DMS 273 (cell line): ENCODE measurements at regions not wholly inside any gene's neighbourhood (a gene's known extent, or its start where the extent isn't known, plus 50 kb on each side); places are given as distances from the start of the nearest gene placed in this dataset.
A peak's percentile ranks its signal among the peaks of the same experiment; 100 is the strongest.

ENCODE experiments used
- DNase-seq: peaks from one replicate; lab custom pipeline; 2025; ENCODE audit not compliant: unreplicated experiment; lab: John Stamatoyannopoulos, UW

DNA sequence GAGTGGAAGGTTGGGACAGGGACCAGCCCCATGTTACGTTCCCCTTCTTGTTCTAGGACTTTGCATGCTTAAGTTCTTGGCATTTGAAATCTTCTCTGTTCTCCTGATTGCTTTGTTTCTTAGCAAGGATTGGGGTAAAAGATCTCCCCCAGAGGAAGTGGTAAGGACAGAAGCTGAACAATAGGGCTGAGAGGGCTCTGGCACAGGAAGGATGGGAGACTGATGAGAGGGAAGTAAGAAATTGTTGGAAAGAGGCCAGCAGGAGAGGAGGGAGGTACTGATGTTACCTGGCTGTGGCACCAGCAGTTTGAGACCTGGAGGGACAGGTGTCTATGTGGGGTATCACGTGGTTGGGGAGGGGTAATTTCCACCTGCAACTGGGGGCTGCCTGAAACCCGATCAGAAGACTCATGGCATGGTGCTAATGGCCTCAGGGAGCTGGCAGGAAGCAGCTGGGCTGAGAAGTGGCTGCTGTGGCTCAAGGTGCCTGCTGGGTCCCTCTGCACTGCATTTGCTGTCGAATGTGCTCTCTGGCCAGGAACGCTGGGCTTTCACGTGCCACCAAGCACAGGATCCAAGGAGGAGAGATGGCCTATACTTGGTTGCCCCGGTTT, 108.4 kb downstream of the LSM3 start:
- DNase-seq: no peak

DNA sequence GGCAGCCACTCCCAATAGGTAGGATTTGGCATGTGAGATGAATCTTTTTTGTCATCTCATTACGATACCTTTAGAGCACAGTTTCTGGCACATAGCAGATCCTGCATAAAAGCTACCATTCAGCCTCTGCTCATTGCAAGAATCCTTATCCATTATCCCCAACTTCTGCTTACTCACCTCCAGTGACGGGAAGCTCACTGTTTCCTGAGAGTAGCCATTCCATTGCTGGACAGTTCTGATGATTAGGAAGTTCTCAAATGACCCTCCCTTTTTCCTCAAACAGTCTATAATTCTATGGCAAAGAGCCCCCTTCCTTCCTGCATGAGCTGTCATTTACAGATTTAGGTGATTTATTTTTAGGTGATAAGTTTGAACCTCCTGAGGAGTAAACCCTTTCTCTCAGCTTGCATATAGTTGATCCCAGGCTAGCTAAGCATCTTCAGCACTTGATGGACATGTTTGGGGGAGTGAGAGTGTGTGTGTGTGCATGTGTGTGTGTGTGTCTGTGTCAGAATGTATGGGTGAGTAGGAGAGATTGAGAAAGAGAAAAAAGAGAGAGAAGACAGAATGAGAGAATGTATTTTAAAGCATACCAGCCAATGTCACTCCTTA, 109.7 kb downstream of the LSM3 start:
- no peak for DNase-seq

DNA sequence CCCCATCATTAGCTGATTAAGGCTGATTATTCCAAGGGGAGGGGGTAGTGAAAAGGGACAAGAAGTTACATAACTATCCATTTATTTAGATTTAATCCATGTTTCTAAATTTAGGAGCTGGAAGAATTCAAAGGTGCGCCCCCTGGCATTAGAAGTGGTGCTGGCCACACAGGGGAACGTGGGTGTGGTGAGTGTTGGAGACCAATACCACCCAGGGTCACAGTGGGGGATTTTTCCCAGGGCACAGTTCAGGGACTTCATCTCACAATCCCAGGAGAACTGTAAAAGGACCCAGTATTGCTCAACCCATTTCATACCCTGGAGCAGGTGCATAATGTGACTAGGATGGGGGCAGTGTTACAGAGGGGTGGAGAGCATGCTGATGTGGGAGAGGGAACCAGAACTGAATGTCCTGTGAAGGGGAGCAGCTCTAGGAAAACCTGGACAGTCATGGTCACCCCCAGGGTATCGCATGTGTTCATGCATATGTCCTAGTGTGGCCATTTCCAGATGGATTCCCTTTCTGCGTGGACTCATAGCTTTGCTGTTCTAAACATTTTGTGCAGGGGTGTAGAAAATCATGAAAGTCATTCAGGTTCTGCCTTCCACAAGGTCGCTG, 110.3 kb downstream of the LSM3 start:
- no peak for DNase-seq

DNA sequence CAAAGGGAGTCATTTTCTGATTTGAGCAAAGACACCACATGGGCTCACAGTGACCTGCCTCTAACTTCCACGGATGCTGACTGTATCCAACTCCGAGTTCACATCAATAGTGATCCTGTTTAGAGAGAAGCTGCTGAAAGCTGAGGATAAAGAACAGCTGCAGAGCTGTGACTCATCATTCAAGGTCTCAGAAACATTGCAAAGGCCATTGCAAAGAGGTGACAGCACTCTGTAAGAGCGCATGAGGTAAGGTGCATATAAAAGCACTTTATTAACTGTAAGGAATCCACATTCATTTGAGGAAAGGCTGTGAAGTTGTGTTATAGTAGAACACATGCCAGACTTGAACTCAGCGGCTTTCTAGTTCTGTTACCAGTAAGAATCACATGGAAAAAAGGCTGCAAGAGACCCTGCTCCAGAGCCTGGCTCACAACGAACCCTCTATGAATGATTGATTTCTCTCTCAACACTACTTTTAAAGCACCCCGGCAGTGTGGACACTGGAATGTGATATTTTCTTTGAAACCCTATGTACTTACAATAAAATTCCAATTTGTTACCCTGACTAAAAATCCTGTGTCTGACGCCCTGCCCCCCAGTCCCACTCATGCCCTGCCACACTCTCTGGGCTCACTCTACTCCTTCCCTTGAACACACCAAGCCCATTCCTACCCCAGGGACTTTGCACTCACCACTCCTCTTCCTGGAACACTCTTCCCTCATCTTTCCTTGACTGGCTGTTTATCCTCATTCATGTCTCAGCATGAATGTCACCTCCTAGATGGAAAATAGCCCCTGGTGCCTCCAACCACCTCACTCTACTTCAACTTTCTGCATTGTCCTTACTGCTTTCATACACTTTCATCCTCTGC, 111.2 kb downstream of the LSM3 start:
- peak; percentile 57 for DNase-seq

DNA sequence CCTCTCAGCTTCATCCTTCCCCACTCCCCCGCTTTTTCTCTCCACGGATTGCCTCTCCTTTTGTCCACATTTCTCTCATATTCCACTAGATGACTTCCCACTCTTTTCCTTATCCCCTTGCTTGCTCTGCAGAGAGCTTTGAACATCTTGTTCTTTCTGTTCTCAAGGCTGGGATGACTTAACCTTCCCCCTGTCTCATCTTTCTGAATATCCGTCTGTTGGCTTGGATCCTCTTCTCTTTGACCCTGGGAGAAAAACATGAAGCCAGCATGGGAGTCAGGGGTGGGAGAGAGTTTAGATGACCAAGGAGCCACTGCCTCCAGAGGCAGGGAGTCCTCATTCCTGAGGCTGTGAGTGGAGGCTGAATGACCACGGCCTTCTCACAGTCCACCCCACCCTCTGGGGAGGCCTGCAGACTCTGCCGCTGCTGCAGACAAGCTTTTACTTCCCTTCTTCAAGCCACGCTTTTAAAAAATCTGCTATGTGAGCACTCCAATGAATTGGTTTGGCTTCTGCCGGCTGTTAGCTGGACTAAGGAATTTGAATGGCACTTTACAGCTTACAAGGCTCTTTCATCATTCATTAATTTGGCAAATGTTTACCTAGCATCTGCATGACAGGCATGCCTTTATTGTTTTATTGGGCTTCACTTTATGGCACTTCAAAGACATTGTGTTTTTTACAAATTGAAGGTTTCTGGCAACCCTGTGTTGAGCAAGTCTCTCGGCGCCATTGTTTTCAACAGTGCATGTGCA, 111.6 kb upstream of the SLC6A6 start:
- no peak for DNase-seq

DNA sequence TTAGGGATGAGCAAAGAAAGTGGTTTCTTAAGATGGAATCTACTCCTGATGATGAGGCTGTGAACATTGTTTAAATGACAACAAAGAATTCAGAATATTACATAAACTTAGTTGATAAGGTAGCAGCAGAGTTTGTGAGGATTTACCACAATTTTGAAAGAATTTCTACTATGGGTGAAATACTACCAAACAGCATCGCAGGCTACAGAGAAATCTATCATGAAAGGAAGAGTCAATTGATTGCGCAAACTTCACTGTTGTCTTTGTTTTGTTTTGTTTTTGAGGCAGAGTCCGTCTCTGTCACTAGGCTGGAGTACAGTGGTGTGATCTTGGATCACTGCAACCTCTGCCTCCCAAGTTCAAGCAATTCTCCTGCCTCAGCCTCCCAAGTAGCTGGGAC, 107.4 kb upstream of the SLC6A6 start:
- DNase-seq: no peak

DNA sequence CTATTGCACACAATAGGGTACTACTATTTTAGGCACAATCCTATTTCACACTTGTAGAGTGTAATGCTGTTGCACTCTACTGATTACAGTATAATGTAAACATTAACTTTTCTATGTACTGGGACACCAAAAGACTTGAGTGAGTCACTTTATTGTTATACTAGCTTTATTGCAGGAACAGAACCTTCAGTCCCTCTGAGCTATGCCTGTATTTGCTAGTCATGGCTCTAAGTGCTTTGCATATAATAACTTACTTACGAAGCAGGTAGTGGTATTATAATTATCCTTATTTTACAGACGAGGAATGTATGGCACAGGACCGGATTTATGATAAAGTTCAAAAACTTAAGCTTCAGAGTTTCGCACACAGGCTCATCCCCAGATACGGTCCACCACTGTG, 106.6 kb upstream of the SLC6A6 start:
- DNase-seq: no peak

DNA sequence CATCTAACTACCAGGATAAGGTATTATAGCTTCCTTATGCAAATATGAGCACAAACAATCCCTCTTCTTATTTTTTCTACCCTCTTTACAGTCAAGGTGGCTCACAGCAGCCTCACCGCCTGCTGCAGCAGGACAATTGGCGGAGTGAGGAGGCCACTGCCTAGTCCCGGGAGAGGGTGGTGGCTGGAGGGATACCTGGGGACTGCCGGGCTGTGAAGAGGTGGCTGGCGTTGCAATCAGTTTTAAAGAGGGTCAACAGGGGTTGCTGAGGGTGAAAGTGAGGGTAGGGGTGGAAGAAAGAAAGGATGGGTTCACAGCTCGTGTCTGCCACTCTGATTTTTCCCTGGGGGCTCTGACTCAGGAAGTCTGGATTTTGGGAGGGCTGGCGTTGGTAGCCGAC, 105.1 kb upstream of the SLC6A6 start:
- DNase-seq: no peak

DNA sequence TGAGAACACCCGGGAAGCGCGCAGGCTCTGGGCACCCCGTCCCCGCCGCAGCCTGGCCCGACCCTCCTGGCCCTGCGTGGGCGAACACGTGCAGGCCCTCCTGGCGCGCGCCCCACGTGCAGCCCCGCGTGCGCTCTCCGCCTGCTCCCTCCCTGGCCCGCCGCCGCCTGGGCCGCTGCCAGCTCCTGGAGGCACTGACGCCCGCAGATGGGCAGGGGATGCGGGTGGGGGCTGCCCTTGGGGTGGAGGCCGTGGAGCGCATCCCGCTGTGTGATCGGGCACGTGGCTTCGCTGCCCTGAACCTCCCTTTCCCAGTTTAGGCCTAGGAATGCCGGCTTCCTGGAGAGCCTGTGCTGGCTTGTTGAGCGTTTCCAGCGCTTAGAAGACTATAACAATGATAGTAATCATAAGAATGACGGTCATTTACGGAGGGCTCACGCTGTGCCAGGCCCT, 104.6 kb upstream of the SLC6A6 start:
- no peak for DNase-seq

DNA sequence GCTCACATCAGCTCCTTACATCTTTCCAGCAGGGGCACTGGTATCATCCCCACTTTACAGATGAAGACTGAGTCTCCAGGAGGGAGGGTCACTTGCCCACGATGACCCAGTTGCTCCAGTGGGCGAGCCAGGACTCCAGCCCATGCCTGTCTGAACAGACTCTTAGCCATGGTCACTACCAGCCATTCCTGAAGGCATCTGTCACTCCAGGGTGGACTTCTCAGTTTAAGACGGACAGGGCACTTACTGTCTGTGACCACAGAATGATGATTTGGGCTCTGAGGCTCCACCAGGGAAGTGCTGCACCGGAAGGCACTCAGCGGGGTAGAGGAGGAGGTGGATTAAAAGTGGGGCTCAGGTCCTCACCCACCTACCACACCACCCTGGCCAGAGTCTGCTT, 104.0 kb upstream of the SLC6A6 start:
- DNase-seq: no peak

DNA sequence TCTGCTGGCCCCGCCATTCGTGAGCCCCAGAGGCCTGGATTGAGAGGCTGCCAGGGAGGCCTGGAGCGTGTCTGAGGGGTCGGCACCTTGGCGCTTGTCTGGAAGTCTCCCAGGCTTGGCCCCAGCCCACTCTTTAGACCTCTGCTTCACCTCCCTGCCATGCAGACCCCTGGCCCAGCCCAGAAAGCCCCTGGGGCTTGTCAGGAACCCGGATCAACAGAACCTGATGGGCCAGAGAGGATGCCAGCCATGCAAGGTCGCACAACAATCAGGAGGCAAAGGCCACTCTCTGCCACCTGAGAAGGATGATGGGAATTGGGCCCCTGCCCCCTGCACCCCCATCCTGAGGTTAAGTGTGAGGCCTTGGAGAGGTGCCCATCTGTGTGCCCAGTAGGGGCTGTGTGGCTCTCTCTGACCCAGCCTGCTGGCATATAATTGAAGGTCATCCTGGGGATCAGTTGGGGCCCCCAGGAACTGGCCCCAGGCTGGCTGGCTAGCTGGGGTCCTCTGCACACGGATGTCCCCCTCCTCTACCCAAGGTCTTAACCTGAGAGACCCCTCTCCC, 103.3 kb upstream of the SLC6A6 start:
- DNase-seq: no peak

DNA sequence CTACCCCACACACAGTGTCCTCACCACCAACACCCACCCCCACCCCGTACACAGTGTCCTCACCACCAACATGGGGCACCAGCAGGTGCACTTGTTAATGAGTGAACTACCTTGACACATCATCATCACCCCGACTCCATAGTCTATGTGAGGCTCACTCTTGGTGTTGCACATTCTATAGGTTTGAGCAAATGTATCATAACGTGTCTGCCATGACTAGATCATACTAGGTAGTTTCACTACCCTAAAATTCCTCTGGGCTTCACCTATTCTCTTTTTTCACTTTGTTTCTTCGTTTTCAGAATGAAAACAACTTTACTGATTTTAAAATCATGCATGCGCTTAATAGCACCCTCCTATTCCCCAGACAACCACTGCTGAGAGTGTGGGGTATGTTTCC, 102.6 kb upstream of the SLC6A6 start:
- no peak for DNase-seq

DNA sequence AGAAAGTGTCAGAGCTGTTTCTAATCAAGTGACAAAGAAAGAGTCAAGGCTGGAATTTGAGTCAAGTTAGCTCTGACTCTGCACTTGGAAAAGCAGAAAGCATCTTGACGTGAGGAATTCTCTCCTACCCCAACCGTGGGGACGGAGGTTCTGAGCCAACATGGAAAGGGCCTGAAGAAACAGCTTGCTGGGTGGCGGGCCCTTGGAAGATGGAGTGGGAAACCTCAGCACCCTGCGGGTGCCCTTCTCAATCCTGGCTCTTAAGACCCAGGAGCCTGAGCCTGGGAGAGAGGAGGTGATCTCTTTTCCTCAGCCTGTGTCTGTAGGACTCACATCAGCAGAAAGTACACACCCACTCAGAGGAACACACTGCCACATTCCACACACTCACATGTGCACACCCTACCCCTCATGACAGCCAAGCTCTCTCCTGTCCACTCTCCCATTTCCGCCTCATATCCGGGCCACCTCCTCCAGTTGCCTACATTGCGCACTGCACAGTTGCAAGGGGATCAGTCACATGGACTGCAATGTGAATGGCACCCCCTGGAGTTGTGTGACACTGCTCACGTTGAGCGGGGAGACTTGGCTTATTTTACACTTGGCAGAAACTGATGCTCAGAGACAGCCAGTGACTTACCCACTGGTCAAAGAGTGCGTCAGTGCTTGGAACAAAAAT, 101.5 kb upstream of the SLC6A6 start:
- DNase-seq: no peak

DNA sequence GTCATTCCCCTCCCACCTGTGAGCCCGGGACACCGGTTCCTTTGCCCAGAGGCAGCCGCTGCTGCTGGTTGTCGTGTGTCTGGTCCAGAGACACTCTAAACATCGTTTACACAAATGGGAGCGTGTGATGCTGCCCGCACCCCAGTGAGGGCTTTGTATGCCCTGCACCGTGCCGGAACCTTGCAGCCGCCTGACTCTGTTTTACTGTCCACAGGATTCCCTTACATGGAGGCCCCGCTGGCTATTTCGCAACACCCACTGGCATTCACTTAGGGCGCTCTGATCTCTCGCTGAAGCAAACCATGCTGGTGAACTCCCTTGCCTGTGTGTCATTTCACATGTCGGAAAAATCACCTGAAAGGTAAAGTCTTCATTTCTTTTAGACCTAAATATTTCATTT, 100.8 kb upstream of the SLC6A6 start:
- DNase-seq: no peak

DNA sequence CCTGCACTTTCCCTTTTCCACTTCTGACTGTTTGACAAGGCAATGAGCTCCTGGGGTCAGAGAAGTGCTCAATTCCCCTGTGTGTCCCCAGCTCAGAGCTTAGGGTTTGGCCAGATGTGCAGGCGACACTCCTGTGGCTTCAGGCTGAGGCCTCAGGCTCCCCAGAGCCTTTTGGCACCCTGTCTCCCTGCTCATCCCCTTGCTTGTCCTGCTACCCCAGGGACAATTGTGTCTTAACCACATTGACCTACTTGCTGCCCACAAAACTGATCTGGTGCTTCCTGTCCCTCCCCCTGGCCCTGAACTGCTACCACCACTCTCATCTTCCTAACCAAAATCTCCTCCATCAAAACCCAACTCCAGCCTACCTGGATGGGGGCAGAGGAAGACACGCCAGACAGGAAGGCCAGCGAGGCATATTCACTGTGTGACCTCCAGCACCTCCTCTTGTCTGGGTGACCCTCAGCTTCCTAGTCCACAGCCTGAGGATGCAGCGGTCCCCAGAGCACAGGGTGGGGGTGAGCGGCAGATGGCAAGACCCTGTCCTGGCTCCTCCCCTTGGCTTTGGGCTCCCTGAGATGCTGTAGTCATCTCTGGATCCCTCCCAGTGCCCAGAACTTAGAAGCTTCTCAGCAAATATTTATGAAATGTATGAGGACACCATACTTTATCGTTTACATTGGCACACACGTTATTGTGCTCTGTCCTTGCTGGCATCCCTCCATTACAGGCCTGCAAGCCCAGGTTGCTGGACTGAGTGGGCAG, 98.9 kb upstream of the SLC6A6 start:
- DNase-seq: peak; percentile 21

DNA sequence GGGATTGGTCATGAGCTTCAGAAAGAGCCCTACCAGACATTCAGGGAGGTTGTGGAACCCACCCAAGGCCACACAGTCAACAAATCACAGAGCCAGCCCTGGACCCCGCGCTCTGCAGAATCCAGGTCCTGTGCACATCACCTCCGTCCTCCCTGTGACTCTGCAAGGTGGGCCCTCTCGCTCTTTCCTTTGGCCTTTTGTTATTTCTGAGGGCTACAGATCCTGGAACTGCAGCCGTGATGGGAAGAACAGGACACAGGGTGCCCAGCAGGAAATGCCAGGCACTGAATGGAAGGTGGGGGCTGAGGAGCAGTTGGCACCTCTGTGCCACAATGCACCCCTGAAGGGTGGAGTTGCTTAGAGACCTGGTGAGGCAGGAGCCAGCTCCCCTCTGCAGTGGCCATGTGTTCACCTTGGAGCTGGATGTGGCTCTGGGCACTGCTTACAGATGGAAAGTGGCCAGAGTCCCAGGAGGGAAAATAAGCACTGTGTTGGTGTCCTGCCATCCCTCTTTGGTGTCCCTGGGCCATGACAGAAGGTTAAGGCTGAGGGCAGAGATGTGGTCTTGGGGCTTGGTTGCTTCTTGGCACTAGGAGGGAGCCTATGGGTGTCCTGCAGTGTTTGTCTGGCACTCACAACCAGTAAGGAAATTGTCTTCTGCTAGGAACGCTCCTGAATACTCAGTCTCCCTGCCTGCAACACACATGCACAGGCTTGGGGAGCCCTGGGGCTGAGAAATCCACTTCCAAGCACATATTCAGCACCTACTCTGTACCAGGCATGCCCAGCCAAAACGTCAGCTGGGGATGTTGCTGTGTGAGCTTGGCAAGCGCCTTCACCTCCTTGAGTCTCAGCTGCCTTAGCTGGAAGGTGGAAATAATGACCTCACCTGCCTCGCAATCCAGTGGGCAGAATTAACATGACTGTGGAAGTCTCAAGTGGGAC, 98.0 kb upstream of the SLC6A6 start:
- peak; percentile 25 for DNase-seq

DNA sequence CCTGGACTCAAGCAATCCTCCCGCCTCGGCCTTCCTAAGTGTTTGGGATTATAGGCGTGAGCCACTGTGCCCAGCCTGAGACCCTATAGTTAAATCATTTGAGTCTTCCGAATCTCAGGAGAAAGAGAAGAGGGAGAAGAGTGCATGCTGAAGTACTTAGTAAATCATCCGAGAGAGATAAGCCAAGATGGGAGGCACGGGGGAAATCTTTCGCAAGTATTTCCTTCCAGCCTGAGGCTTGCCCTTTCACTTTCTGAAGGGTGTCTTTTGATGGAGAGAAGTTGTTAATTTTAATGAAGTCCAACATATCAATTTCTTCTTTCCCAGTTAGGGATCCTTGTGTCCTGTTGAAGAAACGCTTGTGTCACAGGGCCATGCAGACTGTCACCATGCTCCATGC, 97.1 kb upstream of the SLC6A6 start:
- DNase-seq: no peak

DNA sequence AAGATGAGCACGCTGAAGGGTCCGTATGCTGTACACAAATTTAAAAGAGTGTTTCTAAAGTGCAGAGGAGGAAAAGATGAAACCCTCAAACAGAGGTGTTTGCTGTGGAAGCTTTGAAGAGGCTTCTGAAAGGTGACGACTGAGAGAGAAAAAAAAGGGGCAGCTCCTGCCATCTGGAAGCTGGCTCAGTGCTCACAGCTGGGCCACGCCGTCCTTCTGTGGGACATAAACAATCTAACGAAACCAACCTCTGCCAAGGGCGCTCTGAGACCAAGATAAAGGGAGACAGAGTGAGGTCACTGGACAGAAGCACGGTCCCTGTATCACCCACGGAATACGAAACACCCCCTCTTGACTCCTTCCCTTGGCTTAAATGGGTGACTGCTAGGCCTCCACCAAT, 96.3 kb upstream of the SLC6A6 start:
- DNase-seq: no peak
